GM18511 (cell line): ENCODE measurements at regions not wholly inside any gene's neighbourhood (a gene's known extent, or its start where the extent isn't known, plus 50 kb on each side); places are given as distances from the start of the nearest gene placed in this dataset.
"Not testable (repeated sequence)": the region's sequence is repeated elsewhere in the genome, so short reads cannot be mapped to it uniquely, and the experiment has no call there.

Source experiments
- ATAC-seq: cut with Tn5 transposase; IDR thresholded peaks from one replicate; pipeline ENCODE4 v1.9.1; 2021; ENCODE audit warnings: mild to moderate bottlenecking, moderate library complexity; ENCODE audit not compliant: unreplicated experiment

DNA sequence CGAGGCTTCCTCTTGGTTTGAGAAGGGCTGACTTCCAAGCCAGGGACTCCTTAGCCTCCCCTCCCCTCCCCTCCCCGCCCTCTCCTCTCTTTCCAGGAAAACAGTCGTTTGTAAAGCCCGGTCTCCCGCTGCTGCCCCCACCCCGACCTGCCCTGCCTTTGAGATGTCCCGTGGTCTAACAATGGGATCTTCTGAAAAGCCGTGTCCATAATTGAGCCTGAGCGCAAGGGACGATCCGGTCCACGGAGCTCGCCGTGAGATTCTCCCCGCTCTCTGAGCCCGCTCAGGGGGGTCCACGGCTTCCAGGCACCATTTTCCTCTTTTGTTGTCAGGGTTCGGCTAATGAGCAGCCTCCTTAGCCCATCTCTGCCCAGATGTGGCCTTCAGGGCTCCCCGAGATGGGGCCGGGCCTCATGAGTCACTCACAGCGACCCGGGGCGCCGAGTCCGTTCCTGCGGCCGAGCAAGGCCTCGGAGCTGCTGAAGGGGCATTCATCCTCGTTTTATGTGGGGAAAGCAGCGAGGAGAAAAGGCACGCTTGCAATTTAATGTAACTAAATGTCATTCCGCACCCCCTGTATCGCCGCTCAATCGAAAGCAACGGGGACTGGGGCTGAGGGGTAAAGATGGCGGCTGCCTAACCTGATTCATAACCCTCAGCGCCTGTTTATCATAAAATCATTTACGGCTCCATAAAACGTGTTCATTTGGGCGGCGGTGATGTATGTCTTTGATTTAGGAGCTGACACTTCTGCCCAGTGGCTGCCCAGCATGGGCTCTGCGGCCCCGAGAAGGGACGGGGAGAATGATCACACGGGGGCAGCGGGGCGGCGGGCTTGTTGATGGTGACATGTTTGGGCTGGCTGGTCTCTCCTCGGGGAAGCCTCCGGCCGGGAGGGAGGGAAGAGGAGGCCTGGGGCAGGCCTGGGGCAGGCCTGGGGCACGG, 232.6 kb upstream of the C1orf174 start:
- ATAC-seq: no peak

DNA sequence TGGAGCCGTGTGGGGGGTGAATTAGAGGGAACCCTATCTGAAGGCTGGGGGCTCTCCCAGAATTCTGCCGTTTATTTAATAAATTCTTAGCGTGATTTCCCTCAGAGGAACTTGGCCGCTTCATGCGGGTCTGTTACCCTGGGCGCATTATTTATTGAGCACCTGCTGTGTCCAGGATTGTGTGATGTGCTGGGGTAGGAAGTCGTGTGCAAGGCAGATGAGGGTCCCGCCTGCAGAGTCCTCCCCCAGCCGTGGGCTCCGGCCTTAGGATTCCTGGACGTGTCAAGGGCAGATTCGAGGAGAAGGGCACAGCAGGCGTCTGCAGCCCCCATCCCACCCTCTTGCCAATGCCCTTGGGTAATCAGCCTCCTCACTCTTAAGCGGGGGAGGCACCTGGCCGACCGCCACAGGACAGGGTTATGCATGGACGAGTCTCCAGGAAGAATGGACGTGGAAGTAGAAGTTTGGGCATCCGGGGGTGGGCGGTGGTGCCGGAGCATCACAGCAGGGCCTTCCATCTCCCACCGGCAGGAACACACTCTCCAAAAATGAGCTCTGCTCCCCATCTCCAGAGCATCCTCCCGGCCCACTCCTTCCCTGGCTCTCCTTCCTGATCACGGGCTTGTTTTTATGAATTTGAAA, 233.3 kb upstream of the C1orf174 start:
- no peak for ATAC-seq

DNA sequence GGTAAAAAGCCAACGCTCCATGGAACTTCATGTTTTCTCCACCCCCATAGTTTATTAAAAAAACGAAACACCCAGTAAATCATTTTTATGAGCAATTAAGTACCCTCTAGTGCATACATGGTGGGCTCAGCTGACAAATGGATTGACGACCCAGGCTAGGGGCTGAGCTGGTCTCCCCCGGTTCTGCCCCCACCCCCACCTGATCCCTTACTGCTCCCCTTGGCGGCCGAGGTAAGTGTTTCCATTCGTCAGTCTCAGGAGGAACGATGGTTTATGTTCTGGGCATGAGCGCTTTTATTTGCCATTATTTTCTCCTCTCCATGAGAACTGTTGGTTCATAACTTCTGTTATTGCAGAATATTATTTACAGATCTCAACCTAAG, 233.9 kb upstream of the C1orf174 start:
- no peak for ATAC-seq

DNA sequence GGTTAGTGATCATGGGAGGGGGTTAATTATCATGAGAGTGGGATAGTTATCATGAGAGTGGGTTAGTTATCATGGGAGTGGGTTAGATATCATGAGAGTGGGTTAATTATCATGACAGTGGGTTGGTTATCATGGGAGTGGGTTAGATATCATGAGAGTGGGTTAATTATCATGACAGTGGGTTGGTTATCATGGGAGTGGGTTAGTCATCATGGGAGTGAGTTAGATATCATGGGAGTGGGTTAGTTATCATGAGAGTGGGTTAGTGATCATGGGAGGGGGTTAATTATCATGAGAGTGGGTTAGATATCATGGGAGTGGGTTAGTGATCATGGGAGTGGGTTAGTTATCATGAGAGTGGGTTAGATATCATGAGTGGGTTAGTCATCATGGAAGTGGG, 235.8 kb upstream of the C1orf174 start:
- ATAC-seq: not testable (repeated sequence)

DNA sequence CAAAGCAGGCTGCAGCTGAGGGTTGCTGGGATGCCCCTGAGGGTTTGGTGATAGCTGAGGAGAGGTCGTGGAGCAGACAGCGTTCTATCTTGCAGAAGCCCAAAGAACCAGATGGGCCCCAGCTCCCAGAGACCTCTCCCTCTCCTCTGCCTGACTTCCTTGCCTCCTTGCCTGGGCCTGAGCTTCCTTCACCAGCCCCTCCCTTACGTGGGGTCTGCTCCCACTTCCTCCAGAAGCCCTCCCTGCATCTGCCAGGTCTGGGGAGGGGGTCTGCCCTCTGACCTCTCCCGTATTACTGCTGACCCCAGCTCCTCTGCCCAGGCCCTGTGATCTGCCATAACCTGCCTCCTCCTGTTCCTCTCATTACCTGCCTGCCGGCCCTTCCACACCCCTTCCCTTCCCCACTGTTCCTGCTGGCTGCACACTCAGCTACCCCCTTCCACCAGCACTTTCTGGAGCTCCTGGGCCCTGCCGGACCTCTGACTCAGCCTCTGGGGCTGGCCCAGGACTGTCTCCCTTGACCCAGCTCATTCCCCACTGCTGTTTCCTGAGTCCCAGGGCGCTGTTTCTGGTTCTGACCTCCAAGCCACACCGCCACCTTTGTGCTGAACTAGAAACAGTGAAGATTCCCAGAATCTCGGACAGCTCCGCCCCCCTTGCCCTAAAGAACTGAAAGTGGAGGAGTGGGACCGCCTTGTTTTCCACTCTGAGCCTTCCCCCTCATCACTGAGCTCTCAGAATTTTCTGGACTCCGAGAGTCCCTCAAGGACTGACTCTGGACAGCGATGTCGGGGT, 237.7 kb upstream of the C1orf174 start:
- no peak for ATAC-seq

DNA sequence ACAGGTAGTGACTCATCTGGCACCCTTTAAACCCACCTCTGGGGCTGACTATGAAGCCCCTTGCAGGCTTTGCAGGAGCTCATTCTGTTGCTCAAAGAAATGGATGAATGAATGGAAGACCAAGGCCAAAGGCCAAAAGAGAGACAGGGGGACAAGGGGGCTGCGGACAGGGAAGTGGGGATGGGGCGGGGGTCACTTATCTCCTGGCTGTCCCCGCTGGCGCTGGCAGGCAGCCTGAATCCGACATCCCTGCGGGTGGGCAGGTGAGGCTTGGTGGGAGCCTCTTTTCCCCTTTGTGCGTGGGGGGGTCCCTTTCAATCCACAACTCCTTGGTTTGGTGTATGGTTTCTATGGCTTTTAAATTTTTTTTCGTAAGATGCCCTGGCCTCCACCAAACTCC, 239.6 kb upstream of the C1orf174 start:
- no peak for ATAC-seq

DNA sequence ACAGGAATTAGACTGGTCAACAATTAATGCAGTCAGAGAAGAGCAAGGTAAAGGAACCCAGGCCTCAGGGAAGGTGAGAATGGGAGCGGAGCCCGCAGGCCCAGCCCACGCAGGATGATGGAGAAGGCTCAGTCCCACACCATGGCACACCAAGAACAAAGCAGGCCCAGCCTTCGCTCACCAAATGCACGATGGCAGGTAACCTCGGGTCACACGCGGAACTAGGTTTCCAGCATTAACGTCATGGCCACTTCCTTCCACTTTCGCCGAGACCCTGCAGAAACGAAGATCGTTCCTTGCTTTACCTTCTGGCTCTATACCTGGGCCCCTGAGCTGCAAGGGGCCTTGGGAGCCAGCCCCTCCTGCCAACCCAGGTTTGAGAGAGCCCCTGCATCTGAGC, 240.2 kb upstream of the C1orf174 start:
- ATAC-seq: no peak

DNA sequence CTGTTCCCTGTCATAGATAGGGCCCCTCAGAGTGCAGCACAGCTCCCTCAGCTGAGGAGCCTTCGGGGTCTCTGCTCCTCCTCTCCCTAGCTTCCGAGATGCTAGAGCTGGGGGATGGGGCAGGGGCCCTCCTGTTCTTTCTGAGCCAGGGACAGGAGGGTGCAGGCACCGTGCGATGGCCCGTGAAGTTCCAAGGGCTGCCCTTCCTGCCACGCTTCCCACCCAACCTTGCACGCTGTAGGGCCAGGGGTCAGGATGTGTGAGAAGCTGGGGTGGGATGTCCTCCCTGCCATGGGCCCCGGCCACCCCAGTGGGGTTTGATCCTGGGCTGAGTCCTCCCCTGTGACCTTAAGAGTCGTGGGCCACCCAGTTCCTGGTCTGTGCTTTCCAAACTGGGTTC, 240.7 kb upstream of the C1orf174 start:
- ATAC-seq: no peak

DNA sequence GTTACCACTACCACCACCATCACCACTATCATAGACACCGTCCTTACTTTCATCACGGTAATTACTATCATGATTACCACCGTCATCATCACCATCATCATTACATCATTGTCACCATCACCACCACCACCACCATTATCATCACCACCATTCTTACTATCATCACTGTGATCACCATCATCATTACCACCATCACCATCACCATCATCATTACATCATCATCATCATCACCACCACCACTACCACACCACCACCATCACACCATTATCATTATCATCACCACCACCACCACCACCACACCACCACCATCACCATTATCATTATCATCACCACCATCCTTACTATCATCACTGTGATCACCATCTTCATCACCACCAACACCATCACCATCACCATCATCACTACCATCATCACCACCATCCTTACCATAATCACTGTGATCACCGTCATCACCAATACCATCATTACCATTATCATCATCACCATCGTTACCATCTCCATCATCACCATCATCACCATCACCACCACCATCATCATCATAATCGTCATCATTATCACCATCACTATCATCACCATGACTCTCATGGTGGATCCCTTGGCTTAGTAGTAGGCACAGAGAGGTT, 244.4 kb upstream of the C1orf174 start:
- ATAC-seq: no peak

DNA sequence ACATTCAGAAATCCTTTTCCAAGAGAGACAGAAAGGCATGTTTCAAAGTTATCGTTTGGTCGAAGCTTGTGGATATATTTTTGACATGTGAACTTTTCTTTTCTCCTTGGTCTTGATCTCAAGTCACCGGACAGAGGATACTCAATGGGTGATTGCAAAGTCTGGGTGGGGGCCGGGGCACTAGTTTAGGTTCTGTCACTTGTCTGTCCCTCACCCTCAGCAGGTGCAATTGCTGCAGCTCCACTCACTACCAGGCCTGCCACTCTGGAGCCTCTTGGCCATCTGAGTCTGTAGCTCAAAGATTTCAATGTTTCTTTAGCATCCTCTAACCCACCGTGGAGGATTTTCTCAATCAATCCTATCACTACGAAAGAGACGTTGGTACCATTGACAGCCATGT, 246.0 kb upstream of the C1orf174 start:
- no peak for ATAC-seq

DNA sequence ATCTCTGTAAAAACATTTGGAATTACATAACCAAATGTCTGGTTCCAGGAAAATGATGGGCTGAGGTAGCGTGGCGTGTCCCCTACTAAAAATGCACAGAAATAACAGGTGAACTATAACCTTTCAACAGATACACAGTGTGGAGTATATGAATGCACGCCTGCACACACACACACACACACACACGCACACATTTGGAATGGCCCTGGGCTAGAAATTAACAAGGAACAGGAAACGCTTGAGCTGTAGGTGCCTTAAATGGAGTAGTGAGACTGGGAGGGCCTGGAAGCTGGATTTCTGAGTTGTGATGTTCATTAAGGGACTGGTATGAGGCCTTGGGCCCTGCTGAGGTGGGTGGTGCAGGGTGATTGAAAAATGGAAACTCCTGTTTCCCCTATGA, 246.5 kb upstream of the C1orf174 start:
- no peak for ATAC-seq

DNA sequence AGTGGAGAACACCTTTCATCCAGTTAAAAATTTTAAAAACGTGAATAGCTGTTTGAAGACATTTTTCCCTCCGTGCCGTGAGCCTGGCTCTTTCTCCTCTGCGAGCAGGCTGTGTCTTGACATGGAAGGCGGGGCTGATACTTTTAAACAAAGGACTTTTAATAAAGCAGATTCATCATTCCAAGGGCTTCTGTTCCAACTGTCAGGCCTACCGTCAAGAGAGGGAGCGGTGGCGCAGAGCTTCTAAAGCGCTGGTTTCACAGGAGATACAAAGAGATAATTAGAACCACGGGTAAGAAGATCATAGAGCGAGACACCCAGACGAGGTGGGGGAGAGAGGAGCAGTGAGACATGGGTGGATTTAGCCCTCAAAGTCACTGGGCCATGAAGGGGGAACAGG, 247.4 kb upstream of the C1orf174 start:
- ATAC-seq: no peak

DNA sequence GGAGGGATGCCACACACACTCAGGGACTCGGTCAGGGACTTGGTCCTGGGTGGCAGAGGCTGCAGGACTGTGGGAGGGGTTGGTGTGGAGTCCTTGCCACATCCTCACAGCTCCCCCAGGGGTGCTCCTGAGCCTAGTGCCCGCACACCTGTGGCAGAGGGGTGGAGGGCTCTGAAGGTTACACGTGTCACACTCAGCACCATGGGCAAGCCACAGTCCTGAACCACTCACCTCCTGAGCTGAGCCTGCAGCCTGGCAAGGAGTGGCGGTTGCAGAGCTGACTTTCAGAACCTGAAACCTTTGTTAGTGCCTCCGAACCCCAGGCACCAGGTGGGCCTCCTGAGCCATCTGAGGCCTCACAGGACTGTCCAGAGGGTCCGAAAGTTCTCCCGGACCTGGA, 249.2 kb upstream of the C1orf174 start:
- ATAC-seq: no peak

DNA sequence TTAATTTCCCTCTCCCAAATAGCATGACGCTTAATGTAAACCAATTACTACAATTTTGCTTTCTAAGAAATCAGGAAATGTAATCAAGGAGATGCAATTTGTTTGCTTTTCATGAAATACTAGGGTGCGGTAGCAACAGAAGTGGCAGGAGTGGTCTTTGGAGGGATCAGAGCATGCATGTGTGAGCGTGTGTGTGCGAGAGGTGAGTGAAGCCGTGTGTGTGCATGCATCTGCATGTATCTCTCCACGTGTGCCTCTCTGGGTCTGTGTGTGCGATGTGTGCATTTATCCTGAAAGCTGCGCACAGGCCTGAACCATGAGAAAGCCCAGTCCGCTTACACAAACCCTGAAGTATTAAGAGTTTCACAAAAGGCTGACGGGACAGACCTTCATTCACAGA, 249.8 kb upstream of the C1orf174 start:
- no peak for ATAC-seq

DNA sequence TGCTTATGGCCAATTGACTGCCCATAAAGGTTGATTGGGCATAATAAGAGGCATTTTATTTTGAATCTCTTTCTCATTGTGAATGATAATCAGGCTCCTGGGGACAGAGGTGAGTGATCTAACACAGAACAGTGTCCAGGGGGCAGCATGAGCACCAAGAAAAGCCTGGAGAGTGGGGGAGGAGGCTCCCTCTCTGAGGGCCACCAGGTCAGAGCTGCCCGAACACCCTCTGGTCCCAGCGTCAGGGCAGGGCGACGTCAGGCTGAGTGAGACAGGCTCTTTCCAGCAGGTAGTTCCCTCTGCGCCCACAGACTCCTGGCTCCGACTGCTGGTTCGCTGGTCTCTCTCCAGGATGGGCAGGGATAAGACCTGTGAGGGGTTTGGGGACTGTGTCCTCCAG, 250.2 kb upstream of the C1orf174 start:
- ATAC-seq: no peak

DNA sequence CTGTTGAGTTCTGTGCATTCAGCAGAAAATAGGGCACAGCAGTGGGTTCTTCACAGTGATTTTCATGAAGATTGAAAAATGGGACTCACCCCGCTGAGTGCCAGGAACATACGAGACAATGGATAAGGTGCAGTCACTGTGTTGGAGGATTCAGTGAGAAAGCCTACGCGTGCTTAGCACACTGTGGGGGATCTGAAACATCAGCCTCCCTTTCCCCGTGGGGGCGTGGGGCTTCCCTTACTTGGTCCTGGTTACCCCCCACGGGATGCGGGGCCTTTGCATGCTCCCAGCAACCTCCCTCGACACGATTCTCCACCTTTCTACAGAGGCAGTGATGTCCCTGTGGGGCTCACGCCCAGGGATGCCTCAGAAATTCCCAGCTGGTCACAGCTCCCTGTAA, 252.2 kb upstream of the C1orf174 start:
- no peak for ATAC-seq

DNA sequence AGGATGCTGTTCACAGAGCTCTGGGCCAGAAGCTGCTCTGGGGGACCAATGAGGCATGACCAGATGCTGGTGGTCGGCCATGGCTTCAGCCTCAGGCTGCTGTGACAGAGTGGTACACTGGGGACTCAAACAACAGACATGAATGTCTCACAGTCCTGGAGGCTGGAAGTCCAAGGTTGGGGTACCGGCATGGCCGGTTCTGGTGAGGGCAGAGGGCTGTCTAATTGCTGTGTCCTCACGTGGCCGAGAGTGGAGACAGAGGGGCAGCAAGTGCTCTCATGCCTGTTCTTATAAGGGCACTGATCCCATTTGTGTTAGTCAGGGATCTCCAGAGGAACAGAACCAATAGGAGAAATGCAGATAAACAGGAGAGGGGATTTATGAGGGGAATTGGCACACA, 253.5 kb upstream of the C1orf174 start:
- ATAC-seq: no peak

DNA sequence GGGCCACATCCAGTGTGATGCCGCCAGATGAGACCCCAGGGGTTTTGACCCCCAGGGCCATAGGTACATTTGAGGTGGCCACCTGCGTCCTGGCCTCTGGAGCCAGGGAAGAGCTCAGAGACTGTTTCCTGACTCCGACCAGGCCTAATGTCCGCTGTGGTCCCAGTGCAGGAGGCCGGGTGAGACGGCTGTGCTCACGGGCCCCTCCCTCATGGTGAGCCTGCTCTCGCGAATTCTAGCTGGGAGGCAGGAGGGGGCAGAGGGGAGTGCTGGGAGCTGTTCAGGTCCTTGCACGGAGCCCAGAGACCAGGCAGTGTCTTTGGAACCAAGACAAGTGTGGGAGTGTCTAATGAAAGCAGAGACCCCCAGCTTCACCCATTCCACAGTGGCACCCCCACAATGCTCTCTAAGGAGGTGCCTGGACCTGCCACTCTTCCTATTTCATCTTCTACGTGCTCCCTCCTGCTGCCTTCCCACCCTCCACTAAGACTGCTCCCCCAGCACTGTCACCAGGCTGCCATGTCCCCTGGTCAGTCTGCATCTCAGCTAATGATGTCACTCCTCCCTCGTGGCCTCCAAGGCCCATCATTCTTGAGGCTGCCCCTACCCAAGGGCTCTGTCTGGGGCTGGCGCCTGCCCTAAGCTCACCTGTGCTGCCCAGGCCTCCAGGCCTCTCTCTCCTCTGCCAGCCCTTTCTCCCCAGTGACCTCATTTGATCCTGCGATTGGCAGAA, 256.3 kb upstream of the C1orf174 start:
- no peak for ATAC-seq

DNA sequence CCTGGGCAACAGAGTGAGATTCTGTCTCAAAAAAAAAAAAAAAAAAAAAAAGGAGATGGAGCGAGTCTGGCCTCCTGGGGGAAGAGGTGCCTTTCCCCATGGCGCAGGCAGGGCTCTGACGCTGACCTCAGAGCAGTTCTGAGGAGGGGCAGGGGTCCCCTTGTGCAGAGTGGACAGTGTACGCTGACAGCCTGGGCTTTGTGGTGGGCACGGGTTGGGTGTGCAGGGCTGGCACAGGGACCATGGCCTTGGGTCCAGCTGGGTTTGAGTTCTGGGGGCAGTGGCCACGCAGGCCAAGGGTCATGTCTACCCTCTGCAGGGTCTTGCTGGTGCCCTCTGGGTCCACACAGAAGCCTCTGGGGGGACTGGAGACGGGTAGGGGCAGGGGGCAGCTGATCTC, 260.1 kb upstream of the C1orf174 start:
- no peak for ATAC-seq

DNA sequence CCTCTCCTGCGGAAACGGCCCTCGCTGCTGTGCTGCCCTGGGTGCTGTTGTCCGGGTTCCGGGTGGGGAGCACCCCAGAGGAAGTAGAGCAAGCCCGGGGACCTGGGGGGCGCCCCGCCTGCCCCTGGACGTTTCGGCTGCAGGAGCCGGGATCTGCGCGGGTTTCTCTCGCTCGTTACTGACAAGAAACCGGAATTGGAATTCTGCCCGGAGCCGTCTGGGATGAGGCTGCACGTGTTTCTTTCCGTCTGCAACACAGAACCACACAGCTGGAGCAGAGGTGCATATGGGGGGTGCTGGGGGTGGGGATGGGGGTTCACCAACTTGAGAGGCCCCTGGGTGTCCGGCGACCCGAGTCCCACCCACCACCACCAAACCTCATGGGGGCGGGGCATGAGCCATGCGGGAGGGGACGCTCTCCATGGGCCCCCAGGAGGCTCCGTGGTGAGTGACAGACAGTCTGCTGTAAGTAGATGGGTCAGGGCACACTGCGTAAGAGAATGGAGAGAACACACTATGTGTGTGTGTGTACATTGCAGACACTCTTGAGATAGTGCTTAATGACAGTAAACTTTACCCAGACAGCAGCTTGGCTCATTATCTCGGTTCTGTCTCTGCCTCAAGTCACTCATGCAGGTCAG, 261.4 kb upstream of the C1orf174 start:
- no peak for ATAC-seq
